ENCODE measurements at regions not wholly inside any gene's neighbourhood (a gene's known extent, or its start where the extent isn't known, plus 50 kb on each side); places are given as distances from the start of the nearest gene placed in this dataset.

- TF ChIP-seq CTCF (IDR thresholded peaks at IDR 0.05; ENCODE audit: poor library complexity) (no peak), EZH2 (IDR thresholded peaks at IDR 0.05; ENCODE audit: borderline replicate concordance) (no peak)
Observed at GRCh38 chr10:65340340-65340739, 1585.5 kb upstream of the LRRTM3 start.

Measured in hepatocyte (in vitro differentiated cells).